ENCODE measurements at regions not wholly inside any gene's neighbourhood (a gene's known extent, or its start where the extent isn't known, plus 50 kb on each side); places are given as distances from the start of the nearest gene placed in this dataset.

DNA sequence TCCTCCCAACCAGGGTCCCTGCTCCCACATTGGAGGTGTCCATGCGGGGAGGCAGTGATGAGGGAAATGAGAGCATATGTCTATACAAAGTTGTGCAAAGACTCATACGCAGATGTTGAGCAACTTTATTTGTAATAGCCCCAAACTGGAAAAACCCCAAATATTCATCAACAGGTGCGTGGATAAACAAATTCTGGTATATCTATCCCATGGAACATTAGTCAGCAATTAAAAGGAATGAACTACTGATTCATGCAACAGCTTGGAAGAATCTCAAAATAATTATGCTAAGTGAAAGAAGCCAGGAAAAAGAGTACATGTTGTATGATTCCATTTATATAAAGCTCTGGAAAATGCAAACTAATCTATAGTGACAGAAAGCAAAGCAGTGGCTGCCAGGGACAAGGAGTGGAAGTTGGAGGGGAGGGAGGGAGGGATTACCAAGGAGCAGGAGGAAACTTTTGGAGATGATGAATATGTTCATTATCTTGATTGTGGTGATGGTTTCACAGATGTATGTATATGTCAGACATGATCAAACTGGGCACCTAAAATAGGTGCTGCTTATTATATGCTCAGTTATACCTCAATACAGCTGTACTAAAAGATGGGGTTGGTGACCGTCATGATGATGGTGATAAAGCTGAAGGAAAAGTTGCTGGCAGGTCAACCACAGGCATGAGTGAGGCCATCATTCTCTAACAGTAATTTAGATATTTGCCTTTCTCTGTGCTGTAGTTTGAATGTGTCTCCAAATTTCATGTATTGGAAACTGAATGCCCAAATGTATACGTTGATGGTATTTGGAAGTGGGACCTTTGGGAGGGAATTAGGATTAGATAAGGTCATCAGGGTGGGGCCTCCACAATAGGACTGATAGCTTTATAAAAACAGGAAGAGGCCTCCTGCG, 270.9 kb downstream of the CYP26B1 start:
- no peaks in the 10 kb centered on the region for H3K27me3 ChIP-seq (ENCODE audit: insufficient read depth, low read depth, low read length)
- TF ChIP-seq MXI1 (conservative IDR thresholded peaks at IDR 0.05; ENCODE audit: poor library complexity, severe bottlenecking) (no peak), POLR2AphosphoS5 (IDR thresholded peaks at IDR 0.05) (no peak), TAF1 (IDR thresholded peaks at IDR 0.05; ENCODE audit: low read depth) (no peak), REST (IDR thresholded peaks at IDR 0.05; ENCODE audit: borderline replicate concordance) (no peak), EP300 (conservative IDR thresholded peaks at IDR 0.05; ENCODE audit: poor library complexity, severe bottlenecking) (no peak), RAD21 (conservative IDR thresholded peaks at IDR 0.05) (no peak), EZH2 (IDR thresholded peaks at IDR 0.05; ENCODE audit: borderline replicate concordance, insufficient read depth, low read length, poor library complexity, severe bottlenecking) (no peak), SMC3 (conservative IDR thresholded peaks at IDR 0.05; ENCODE audit: poor library complexity) (no peak)
- TF ChIP-seq, protein P1, sequence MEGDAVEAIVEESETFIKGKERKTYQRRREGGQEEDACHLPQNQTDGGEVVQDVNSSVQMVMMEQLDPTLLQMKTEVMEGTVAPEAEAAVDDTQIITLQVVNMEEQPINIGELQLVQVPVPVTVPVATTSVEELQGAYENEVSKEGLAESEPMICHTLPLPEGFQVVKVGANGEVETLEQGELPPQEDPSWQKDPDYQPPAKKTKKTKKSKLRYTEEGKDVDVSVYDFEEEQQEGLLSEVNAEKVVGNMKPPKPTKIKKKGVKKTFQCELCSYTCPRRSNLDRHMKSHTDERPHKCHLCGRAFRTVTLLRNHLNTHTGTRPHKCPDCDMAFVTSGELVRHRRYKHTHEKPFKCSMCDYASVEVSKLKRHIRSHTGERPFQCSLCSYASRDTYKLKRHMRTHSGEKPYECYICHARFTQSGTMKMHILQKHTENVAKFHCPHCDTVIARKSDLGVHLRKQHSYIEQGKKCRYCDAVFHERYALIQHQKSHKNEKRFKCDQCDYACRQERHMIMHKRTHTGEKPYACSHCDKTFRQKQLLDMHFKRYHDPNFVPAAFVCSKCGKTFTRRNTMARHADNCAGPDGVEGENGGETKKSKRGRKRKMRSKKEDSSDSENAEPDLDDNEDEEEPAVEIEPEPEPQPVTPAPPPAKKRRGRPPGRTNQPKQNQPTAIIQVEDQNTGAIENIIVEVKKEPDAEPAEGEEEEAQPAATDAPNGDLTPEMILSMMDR (IDR thresholded peaks at IDR 0.05; ENCODE audit: poor library complexity, severe bottlenecking) = no peak
- no peaks in the 10 kb centered on the region for H4K20me1 ChIP-seq (ENCODE audit: insufficient read depth)
- no peak overlapping the region for H3K4me3 ChIP-seq (ENCODE audit: low read length)
- H3K79me2 ChIP-seq (replicated peaks; ENCODE audit: insufficient read depth, low read length) = no peaks in the 10 kb centered on the region
- H2AFZ ChIP-seq (ENCODE audit: low read depth, low read length) = no peak overlapping the region
- no peaks in the 10 kb centered on the region for H3K9me3 ChIP-seq (ENCODE audit: low read length)
- no peak overlapping the region for H3K9ac ChIP-seq (ENCODE audit: low read length)
- H3K27ac ChIP-seq (ENCODE audit: low read length) = no peak overlapping the region
- no peaks in the 10 kb centered on the region for H3K9me2 ChIP-seq (ENCODE audit: insufficient read depth, low read length)
- no peaks in the 10 kb centered on the region for H3F3A ChIP-seq (ENCODE audit: insufficient read depth, low read length, poor library complexity, severe bottlenecking)
- no peaks in the 10 kb centered on the region for H3K36me3 ChIP-seq (ENCODE audit: insufficient read depth, low read length)
- H3K4me2 ChIP-seq (ENCODE audit: low read length) = no peak overlapping the region

DNA sequence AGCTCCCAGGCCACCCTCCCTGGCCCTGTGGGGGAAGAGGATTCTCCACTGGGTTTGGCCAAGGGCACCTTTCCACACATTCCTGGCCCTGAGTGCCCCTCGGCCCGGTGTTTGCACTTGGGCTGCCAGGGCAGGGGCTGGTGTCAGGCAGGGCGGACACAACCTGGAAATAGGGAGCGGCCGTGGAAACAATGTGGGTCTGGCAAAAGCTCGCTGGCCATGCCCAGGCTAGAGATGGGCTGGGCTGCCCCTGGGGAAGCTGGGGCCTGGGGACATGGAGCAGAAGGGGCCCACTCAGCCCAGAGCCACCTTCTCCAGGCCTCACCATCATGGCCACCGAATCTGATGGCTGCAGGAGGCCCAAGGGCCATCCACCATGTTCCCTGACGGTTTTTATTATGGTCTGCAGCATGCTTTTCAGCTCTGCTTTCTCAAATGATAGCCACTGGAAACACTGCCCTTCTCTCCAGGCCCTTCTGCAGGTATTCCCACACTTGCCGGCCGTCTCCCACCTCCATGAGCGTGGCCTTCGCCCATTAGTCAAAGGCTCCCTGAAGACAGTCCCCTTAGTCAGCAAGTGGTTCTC, 275.1 kb downstream of the CYP26B1 start:
- Histone ChIP-seq H3K27me3 (ENCODE audit: insufficient read depth, low read depth, low read length) (no peaks in the 10 kb centered on the region), H3K4me2 (ENCODE audit: low read length) (no peak overlapping the region), H3K9ac (ENCODE audit: low read length) (no peak overlapping the region), H3K4me3 (ENCODE audit: low read length) (no peak overlapping the region), H3K9me3 (ENCODE audit: low read length) (no peaks in the 10 kb centered on the region), H2AFZ (ENCODE audit: low read depth, low read length) (no peak overlapping the region), H3K36me3 (ENCODE audit: insufficient read depth, low read length) (no peaks in the 10 kb centered on the region), H3F3A (ENCODE audit: insufficient read depth, low read length, poor library complexity, severe bottlenecking) (no peaks in the 10 kb centered on the region), H3K27ac (ENCODE audit: low read length) (no peak overlapping the region), H3K79me2 (replicated peaks; ENCODE audit: insufficient read depth, low read length) (no peaks in the 10 kb centered on the region), H4K20me1 (ENCODE audit: insufficient read depth) (no peaks in the 10 kb centered on the region), H3K9me2 (ENCODE audit: insufficient read depth, low read length) (no peaks in the 10 kb centered on the region)
- no peak for TF ChIP-seq REST (IDR thresholded peaks at IDR 0.05; ENCODE audit: borderline replicate concordance)
- no peak for TF ChIP-seq RAD21 (conservative IDR thresholded peaks at IDR 0.05)
- TF ChIP-seq EZH2 (IDR thresholded peaks at IDR 0.05; ENCODE audit: borderline replicate concordance, insufficient read depth, low read length, poor library complexity, severe bottlenecking) = no peak
- no peak for TF ChIP-seq POLR2AphosphoS5 (IDR thresholded peaks at IDR 0.05)
- TF ChIP-seq, protein P1 (IDR thresholded peaks at IDR 0.05; ENCODE audit: poor library complexity, severe bottlenecking) = no peak
- TF ChIP-seq TAF1 (IDR thresholded peaks at IDR 0.05; ENCODE audit: low read depth) = no peak
- no peak for TF ChIP-seq EP300 (conservative IDR thresholded peaks at IDR 0.05; ENCODE audit: poor library complexity, severe bottlenecking)
- no peak for TF ChIP-seq MXI1 (conservative IDR thresholded peaks at IDR 0.05; ENCODE audit: poor library complexity, severe bottlenecking)
- no peak for TF ChIP-seq SMC3 (conservative IDR thresholded peaks at IDR 0.05; ENCODE audit: poor library complexity)

Measured in neural cell (in vitro differentiated cells).